ENCODE measurements at regions not wholly inside any gene's neighbourhood (a gene's known extent, or its start where the extent isn't known, plus 50 kb on each side); places are given as distances from the start of the nearest gene placed in this dataset.

DNA sequence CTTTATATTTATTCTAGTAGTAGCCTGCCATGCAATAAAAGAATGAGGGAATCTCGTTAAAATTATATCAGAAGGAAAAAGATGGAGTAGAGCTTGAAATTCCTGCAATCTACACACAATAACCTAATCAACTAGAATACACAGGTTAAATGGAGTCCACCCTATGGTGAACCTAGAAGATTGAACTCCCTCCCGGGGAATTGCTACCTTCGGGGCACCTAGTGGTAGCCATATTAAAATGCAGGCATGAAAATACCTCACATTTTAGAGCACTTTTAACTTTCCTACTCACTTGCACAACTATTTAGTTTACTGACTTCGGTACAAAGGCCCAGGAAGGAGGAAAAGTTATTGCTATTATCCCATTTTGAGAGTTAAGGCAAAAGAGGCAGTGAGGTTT is 174.5 kb downstream of the SS18 start:
- Histone ChIP-seq H3K36me3 (ENCODE audit: control insufficient read depth, low read depth, low read length) (no peaks in the 10 kb centered on the region), H3K9ac (ENCODE audit: low read length) (no peak overlapping the region), H3K4me3 (ENCODE audit: low read length) (no peak overlapping the region), H3K4me1 (ENCODE audit: control insufficient read depth, low read depth, low read length) (no peaks in the 10 kb centered on the region), H3K27ac (ENCODE audit: low read length) (no peak overlapping the region), H3K27me3 (ENCODE audit: control insufficient read depth, insufficient read depth, low read length) (no peaks in the 10 kb centered on the region), H3K9me3 (ENCODE audit: control insufficient read depth, low read depth, low read length) (no peaks in the 10 kb centered on the region)

DNA sequence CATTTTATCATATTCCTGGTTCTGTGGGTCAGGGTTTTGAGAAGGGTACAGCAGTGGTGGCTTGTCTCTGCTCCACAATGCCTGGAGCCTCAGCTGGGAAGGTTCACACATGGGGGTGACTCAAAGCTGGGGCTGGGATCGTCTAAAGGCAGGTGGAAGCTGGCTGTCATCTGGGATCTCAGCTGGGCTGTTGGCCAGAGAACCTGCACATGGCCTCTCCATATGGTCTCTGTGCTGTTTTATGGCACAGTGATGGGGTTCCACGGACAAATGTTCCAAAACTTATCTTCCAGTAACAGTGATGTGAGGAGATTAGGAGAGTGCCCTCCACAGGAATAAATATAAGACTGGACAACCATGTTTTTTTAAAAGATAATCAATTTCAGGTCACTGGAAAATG is 191.4 kb downstream of the SS18 start:
- no peaks in the 10 kb centered on the region for H3K27me3 ChIP-seq (ENCODE audit: control insufficient read depth, insufficient read depth, low read length)
- H3K27ac ChIP-seq (ENCODE audit: low read length) = no peak overlapping the region
- no peak overlapping the region for H3K9ac ChIP-seq (ENCODE audit: low read length)
- H3K9me3 ChIP-seq (ENCODE audit: control insufficient read depth, low read depth, low read length) = no peaks in the 10 kb centered on the region
- no peaks in the 10 kb centered on the region for H3K4me1 ChIP-seq (ENCODE audit: control insufficient read depth, low read depth, low read length)
- no peak overlapping the region for H3K4me3 ChIP-seq (ENCODE audit: low read length)
- no peaks in the 10 kb centered on the region for H3K36me3 ChIP-seq (ENCODE audit: control insufficient read depth, low read depth, low read length)

GRCh38 chr18:25896956-25897355 is 193.5 kb downstream of the SS18 start:
- Histone ChIP-seq H3K27me3 (ENCODE audit: control insufficient read depth, insufficient read depth, low read length) (no peaks in the 10 kb centered on the region), H3K4me1 (ENCODE audit: control insufficient read depth, low read depth, low read length) (no peaks in the 10 kb centered on the region)

GRCh38 chr18:25896178-25896780 is 194.1 kb downstream of the SS18 start:
- no peaks in the 10 kb centered on the region for H3K9me3 ChIP-seq (ENCODE audit: control insufficient read depth, low read depth, low read length)
- H3K27me3 ChIP-seq (ENCODE audit: control insufficient read depth, insufficient read depth, low read length) = no peaks in the 10 kb centered on the region
- H3K4me3 ChIP-seq (ENCODE audit: low read length) = no peak overlapping the region
- no peaks in the 10 kb centered on the region for H3K36me3 ChIP-seq (ENCODE audit: control insufficient read depth, low read depth, low read length)
- H3K9ac ChIP-seq (ENCODE audit: low read length) = no peak overlapping the region
- H3K27ac ChIP-seq (ENCODE audit: low read length) = no peak overlapping the region
- no peaks in the 10 kb centered on the region for H3K4me1 ChIP-seq (ENCODE audit: control insufficient read depth, low read depth, low read length)

More at GRCh38 chr18:25896956-25897355, 193.5 kb downstream of the SS18 start:
- Histone ChIP-seq H3K9me3 (ENCODE audit: control insufficient read depth, low read depth, low read length) (no peaks in the 10 kb centered on the region), H3K4me3 (ENCODE audit: low read length) (no peak overlapping the region), H3K9ac (ENCODE audit: low read length) (no peak overlapping the region), H3K27ac (ENCODE audit: low read length) (no peak overlapping the region), H3K36me3 (ENCODE audit: control insufficient read depth, low read depth, low read length) (no peaks in the 10 kb centered on the region)

GRCh38 chr18:25895518-25895917 is 194.9 kb downstream of the SS18 start:
- Histone ChIP-seq H3K9me3 (ENCODE audit: control insufficient read depth, low read depth, low read length) (no peaks in the 10 kb centered on the region), H3K27ac (ENCODE audit: low read length) (no peak overlapping the region), H3K27me3 (ENCODE audit: control insufficient read depth, insufficient read depth, low read length) (no peaks in the 10 kb centered on the region), H3K4me1 (ENCODE audit: control insufficient read depth, low read depth, low read length) (no peaks in the 10 kb centered on the region), H3K36me3 (ENCODE audit: control insufficient read depth, low read depth, low read length) (no peaks in the 10 kb centered on the region), H3K4me3 (ENCODE audit: low read length) (no peak overlapping the region), H3K9ac (ENCODE audit: low read length) (no peak overlapping the region)

DNA sequence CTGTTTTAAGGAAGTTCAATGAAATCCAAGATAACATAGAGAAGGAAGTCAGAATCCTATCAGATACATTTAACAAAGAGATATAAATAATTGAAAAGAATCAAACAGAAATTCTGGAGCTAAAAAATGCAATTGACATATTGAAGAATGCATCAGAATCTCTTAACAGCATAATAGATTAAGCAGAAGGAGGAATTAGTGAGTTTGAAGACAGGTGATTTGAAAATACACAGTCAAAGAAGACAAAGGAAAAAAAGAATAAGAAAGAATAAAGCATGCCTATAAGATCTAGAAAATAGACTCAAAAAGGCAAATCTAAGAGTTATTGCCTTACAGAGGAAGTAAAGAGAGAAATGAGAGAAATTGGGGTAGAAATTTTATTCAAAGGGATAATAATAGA is 204.1 kb downstream of the SS18 start:
- no peaks in the 10 kb centered on the region for H3K36me3 ChIP-seq (ENCODE audit: control insufficient read depth, low read depth, low read length)
- no peak overlapping the region for H3K9ac ChIP-seq (ENCODE audit: low read length)
- peaks cover 7% of the 10 kb centered on the region for H3K4me1 ChIP-seq (ENCODE audit: control insufficient read depth, low read depth, low read length)
- H3K4me3 ChIP-seq (ENCODE audit: low read length) = no peak overlapping the region
- no peaks in the 10 kb centered on the region for H3K9me3 ChIP-seq (ENCODE audit: control insufficient read depth, low read depth, low read length)
- no peak overlapping the region for H3K27ac ChIP-seq (ENCODE audit: low read length)
- no peaks in the 10 kb centered on the region for H3K27me3 ChIP-seq (ENCODE audit: control insufficient read depth, insufficient read depth, low read length)

DNA sequence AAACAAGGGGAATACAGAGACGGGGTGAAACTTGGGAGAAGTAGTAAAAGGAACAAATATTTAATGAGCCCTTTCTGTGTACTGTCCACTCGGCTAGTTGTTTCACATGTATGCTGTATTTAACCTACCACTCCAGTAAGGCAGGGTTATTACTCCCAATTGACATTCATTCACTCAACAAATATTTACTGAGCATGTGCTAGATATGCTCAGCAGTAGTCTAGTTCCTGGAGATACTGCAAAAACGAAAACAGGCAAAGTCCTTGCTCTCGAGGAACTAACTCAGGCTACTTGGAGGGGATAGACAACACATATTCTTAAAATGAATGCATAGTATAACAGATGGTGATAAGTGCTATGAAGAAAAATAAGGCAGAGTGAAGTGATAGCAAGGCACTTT is 207.3 kb downstream of the SS18 start:
- Histone ChIP-seq H3K27ac (ENCODE audit: low read length) (no peak overlapping the region), H3K9me3 (ENCODE audit: control insufficient read depth, low read depth, low read length) (no peaks in the 10 kb centered on the region), H3K9ac (ENCODE audit: low read length) (no peak overlapping the region), H3K4me3 (ENCODE audit: low read length) (no peak overlapping the region), H3K4me1 (ENCODE audit: control insufficient read depth, low read depth, low read length) (peaks cover 7% of the 10 kb centered on the region), H3K27me3 (ENCODE audit: control insufficient read depth, insufficient read depth, low read length) (no peaks in the 10 kb centered on the region), H3K36me3 (ENCODE audit: control insufficient read depth, low read depth, low read length) (no peaks in the 10 kb centered on the region)

- Histone ChIP-seq H3K36me3 (ENCODE audit: control insufficient read depth, low read depth, low read length) (no peaks in the 10 kb centered on the region), H3K27ac (ENCODE audit: low read length) (no peak overlapping the region), H3K4me3 (ENCODE audit: low read length) (no peak overlapping the region), H3K27me3 (ENCODE audit: control insufficient read depth, insufficient read depth, low read length) (no peaks in the 10 kb centered on the region), H3K9ac (ENCODE audit: low read length) (no peak overlapping the region), H3K9me3 (ENCODE audit: control insufficient read depth, low read depth, low read length) (no peaks in the 10 kb centered on the region), H3K4me1 (ENCODE audit: control insufficient read depth, low read depth, low read length) (peaks cover 7% of the 10 kb centered on the region)
Measured at GRCh38 chr18:25881149-25881548, 209.3 kb downstream of the SS18 start.

GRCh38 chr18:25880441-25880840 is 210.0 kb downstream of the SS18 start:
- no peak overlapping the region for H3K9ac ChIP-seq (ENCODE audit: low read length)
- no peaks in the 10 kb centered on the region for H3K36me3 ChIP-seq (ENCODE audit: control insufficient read depth, low read depth, low read length)
- H3K9me3 ChIP-seq (ENCODE audit: control insufficient read depth, low read depth, low read length) = no peaks in the 10 kb centered on the region
- no peaks in the 10 kb centered on the region for H3K27me3 ChIP-seq (ENCODE audit: control insufficient read depth, insufficient read depth, low read length)
- H3K4me3 ChIP-seq (ENCODE audit: low read length) = no peak overlapping the region
- H3K27ac ChIP-seq (ENCODE audit: low read length) = no peak overlapping the region
- H3K4me1 ChIP-seq (ENCODE audit: control insufficient read depth, low read depth, low read length) = peaks cover 7% of the 10 kb centered on the region

- Histone ChIP-seq H3K9me3 (ENCODE audit: control insufficient read depth, low read depth, low read length) (no peaks in the 10 kb centered on the region), H3K4me1 (ENCODE audit: control insufficient read depth, low read depth, low read length) (no peaks in the 10 kb centered on the region), H3K27ac (ENCODE audit: low read length) (no peak overlapping the region), H3K36me3 (ENCODE audit: control insufficient read depth, low read depth, low read length) (no peaks in the 10 kb centered on the region), H3K4me3 (ENCODE audit: low read length) (no peak overlapping the region), H3K9ac (ENCODE audit: low read length) (no peak overlapping the region), H3K27me3 (ENCODE audit: control insufficient read depth, insufficient read depth, low read length) (no peaks in the 10 kb centered on the region)
Measured at GRCh38 chr18:25876330-25876948, 214.0 kb downstream of the SS18 start.

GRCh38 chr18:25875551-25876240 is 214.7 kb downstream of the SS18 start:
- Histone ChIP-seq H3K4me3 (ENCODE audit: low read length) (no peak overlapping the region), H3K4me1 (ENCODE audit: control insufficient read depth, low read depth, low read length) (peaks cover under 1% of the 10 kb centered on the region), H3K9ac (ENCODE audit: low read length) (no peak overlapping the region), H3K9me3 (ENCODE audit: control insufficient read depth, low read depth, low read length) (no peaks in the 10 kb centered on the region), H3K27me3 (ENCODE audit: control insufficient read depth, insufficient read depth, low read length) (no peaks in the 10 kb centered on the region), H3K27ac (ENCODE audit: low read length) (no peak overlapping the region), H3K36me3 (ENCODE audit: control insufficient read depth, low read depth, low read length) (no peaks in the 10 kb centered on the region)

GRCh38 chr18:25873833-25874232 is 216.6 kb downstream of the SS18 start:
- Histone ChIP-seq H3K27me3 (ENCODE audit: control insufficient read depth, insufficient read depth, low read length) (no peaks in the 10 kb centered on the region), H3K36me3 (ENCODE audit: control insufficient read depth, low read depth, low read length) (no peaks in the 10 kb centered on the region), H3K4me3 (ENCODE audit: low read length) (no peak overlapping the region), H3K9me3 (ENCODE audit: control insufficient read depth, low read depth, low read length) (no peaks in the 10 kb centered on the region), H3K9ac (ENCODE audit: low read length) (no peak overlapping the region), H3K27ac (ENCODE audit: low read length) (no peak overlapping the region), H3K4me1 (ENCODE audit: control insufficient read depth, low read depth, low read length) (peaks cover 10% of the 10 kb centered on the region)

Data from iPS-18a (cell line).